ENCODE measurements at regions not wholly inside any gene's neighbourhood (a gene's known extent, or its start where the extent isn't known, plus 50 kb on each side); places are given as distances from the start of the nearest gene placed in this dataset.
A peak's percentile ranks its signal among the peaks of the same experiment; 100 is the strongest.

GRCh38 chr18:47602273-47602897 lies 328.1 kb downstream of the SMAD2 start:
- no peak for DNase-seq (ENCODE audit: low read depth in 2 of 3, low spot score in 2 of 3)

- DNase-seq (ENCODE audit: low read depth in 2 of 3, low spot score in 2 of 3), result no peak
Measured at GRCh38 chr18:47601581-47602272, 328.7 kb downstream of the SMAD2 start.

- DNase-seq (ENCODE audit: low read depth in 2 of 3, low spot score in 2 of 3), result peak in 1 of 3 experiments; percentile 1
Measured at GRCh38 chr18:47595831-47596501, 334.5 kb downstream of the SMAD2 start.

GRCh38 chr18:47594621-47595086 lies 335.8 kb downstream of the SMAD2 start:
- no peak for DNase-seq (ENCODE audit: low read depth in 2 of 3, low spot score in 2 of 3)

DNA sequence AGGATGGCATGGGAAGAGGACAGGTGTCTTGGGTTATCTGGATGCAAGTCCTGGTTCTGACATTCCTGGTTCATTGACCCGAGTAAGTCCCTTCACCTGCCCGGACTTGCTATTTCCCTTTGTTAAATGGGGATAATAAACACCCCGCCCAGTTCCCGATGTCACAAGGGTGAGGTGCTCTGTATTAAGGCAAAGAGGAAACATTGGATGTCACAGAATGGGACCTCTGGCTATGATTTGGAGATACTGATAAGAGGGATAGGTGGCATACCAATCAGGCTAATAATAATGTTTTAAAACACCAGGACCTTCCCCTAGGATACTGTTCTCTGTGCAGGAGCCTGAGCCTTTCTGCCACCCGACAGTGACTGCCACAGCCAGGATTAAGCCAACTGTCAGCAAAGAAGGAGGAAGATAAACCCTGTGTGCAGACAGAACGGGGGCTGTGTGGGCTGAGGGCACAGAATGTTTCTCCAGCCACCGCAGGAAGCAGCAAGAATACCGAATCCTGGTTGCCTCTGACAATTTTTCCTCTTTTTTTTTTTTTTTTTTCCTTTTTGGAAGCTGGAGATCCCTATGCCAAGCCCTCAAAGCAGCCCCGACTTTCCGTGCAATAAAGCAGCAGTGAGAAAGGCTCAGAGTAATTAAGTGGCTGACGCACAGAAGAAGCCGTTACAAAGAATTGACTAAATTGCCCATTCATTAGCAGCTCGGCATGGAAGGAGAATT lies 336.6 kb downstream of the SMAD2 start:
- DNase-seq (ENCODE audit: low read depth in 2 of 3, low spot score in 2 of 3), result no peak

GRCh38 chr18:47591429-47591828 lies 339.0 kb downstream of the SMAD2 start:
- DNase-seq (ENCODE audit: low read depth in 2 of 3, low spot score in 2 of 3), result no peak

DNA sequence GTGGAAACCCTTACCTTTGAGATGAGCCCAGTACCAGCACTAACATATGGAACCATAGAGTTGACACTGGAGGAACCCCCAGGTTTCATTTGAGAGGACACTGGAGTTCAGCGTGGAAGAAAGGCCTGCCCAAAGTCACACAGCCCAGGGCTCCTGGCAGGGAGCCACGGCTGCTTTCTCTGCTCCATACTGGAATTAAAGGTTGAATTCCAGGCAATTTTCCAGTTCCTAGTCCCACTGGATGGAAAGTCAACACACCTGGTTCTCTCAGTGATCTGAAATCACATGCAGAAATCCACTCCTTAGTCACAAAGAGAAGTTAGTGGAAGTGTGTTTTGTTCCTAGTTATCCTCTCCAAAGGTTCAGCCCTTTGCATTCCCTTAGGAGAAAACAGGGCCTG lies 336.1 kb upstream of the SKOR2 start:
- no peak for DNase-seq (ENCODE audit: low read depth in 2 of 3, low spot score in 2 of 3)

GRCh38 chr18:47586418-47587070 lies 335.1 kb upstream of the SKOR2 start:
- DNase-seq (ENCODE audit: low read depth in 2 of 3, low spot score in 2 of 3), result no peak

DNA sequence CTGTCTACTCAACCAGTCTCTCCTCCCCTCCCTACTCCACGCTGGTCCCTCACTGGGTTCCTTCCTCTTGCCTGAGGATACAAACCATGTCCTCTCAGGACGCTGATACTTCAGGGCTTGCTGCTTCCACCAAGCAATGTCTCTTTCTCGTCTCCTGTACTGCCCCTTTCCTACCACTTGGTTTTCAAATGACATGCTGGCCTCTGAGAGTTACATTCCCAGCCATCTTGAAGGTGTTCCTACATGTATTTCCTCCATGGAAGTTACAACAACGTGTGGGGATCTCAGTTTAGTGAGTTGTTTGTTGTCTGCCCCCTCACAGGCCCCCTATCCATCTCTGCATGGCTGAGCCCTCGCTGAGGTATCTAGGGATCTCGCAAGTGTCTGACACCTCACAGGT lies 334.5 kb upstream of the SKOR2 start:
- DNase-seq (ENCODE audit: low read depth in 2 of 3, low spot score in 2 of 3), result no peak

- DNase-seq (ENCODE audit: low read depth in 2 of 3, low spot score in 2 of 3), result no peak
Measured at GRCh38 chr18:47585136-47585535, 333.7 kb upstream of the SKOR2 start.

DNA sequence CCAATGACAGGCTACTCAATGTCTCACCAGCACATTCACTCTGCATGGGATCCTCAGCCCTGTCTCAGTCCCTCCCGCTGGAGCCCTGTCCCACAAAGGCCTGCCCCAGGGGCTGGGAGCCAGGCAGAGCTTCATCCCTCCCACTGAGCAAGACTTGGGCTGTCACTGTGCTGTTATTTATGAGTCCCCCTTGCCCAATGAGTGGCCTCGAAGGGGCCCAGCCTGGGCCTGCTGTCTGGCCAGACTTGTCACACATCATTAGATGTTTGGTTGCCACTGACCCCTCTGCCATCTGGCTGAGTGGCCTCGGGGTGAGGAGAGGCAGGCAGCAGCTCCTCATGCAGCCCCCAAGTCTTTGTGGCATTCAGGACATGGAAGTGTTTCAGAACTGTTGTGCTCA lies 330.6 kb upstream of the SKOR2 start:
- no peak for DNase-seq (ENCODE audit: low read depth in 2 of 3, low spot score in 2 of 3)

DNA sequence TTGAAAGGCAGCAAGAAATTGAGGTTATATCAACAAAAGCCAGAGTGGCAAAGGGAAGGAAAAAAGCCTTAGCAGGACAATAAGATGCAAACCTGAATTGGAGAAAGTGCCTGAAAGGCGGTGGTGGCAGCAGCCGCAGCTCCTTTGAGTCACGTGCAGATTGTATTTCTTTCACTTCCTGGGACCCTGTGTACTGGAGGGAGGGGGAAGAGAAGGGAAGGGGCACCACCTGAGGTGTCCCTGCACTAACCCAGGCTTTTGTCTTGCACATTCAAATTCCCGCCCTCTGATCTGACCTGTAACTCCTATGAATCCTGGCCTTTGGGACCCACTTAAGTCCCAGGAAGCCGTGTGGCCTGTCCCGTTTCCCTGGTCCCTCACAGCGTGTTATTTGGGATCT lies 326.1 kb upstream of the SKOR2 start:
- no peak for DNase-seq (ENCODE audit: low read depth in 2 of 3, low spot score in 2 of 3)

DNA sequence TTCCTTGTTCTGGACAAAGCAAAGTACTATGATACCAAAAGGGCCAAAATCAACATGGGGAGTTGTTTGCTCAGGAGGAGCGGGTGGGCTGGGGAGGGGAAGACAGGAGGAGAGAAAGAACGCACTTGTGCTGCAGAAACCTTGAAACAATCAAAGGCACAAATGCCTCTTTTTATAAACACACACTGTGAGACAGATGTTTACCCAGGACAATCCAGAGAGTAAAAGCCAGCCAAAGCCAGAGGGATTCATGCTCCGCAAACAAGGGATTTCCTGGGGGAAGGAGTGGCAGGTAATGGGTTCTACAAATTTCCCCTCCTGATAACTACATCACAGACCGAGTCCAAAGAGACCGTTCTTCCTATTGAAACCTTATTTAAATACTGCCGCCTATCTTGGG lies 323.5 kb upstream of the SKOR2 start:
- no peak for DNase-seq (ENCODE audit: low read depth in 2 of 3, low spot score in 2 of 3)

GRCh38 chr18:47571957-47572356 lies 320.5 kb upstream of the SKOR2 start:
- DNase-seq (ENCODE audit: low read depth in 2 of 3, low spot score in 2 of 3), result no peak

DNA sequence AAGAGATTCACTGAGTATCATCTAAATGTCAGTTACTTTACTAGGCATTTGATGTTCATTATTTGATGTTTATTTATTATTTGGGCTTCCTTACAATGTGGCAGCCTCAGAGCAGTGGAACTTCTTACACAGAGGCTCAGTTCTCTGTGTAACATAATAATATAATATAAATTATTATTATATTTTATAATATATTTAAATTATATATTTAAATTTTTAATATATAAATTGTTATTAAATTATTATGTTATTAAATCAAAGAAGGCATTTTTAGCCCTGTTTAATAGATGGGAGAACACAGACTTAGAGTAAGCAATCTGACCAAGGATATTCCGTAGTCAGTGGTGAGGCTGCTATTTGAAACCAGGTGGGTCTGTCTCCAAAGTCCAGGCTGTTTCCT lies 315.3 kb upstream of the SKOR2 start:
- no peak for DNase-seq (ENCODE audit: low read depth in 2 of 3, low spot score in 2 of 3)

DNA sequence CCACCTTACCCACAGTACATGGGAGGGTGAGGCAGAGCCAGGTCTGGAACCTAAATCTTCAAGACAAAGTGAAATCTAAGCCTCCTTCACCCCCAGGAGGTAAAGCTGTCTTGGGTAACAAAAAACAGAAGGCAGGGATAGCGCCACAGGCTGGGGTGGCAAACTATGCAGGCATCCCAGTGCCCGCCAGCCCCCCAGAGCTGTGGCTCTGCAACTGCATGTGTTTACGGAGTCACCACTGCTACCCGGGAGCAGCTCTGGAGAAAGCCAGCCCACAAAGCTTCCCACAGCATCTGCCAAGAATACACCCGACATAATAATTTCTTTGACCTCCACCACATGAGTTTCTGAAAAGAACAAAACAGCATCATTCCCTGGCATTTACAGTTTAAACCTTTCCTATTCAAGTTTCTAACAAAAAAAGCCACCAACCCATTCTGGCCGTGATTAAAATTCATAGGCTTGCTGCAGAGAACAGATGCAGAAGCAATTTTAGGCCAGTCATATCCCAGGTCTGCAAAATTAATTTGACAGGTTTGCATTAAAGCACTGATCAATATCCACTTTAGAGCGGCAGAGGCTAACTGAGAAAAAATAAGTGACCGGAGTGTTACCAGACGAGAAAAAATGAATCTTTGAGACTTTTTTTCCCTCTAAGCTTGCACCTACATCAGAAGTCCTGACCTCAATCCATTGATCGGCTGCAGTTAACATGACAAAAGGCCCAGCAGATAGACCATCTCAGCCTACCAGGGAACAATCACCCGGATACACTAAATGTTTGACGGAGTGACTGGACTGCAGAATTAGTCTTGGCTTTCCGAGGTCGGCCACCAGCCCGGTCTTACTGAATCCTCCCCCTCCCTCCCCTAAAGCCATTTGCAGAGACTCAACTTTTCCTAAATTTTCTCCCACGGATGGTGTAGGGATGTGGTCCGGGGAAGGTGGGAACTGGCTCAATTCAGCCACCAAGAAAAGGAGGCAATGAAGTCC lies 309.6 kb upstream of the SKOR2 start:
- DNase-seq (ENCODE audit: low read depth in 2 of 3, low spot score in 2 of 3), result no peak

DNA sequence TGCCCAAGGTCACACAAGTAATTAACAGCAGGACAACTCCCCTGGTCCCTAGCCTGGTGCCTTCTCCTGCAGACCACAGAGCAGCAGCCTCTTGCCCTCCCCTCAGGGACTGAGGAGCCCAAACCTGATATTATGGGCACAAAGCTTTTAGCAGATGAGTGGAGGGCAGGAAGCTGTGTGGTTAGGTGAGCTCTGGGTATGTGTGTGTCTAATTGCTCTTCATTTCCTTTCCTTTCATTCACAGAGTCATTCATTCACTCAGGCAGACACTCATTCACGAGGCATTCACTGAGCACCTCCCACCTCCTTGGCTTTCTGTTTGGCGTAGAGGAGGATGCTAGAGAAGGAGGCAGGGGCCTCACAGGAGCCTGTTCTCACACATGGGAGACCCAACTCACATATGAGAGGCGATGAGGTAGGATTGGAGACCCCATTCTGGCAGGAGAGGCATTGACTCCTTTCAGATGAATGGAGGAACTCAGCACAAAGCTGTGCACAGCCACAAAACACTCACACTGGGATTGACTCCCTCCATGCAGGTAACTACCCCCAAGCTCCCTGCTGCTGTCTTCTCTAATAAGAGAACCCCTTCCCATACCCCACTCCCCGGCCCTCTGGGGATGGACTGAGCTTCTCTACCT lies 306.8 kb upstream of the SKOR2 start:
- DNase-seq (ENCODE audit: low read depth in 2 of 3, low spot score in 2 of 3), result no peak

- no peak for DNase-seq (ENCODE audit: low read depth in 2 of 3, low spot score in 2 of 3)
Measured at GRCh38 chr18:47557160-47557559, 305.7 kb upstream of the SKOR2 start.

DNA sequence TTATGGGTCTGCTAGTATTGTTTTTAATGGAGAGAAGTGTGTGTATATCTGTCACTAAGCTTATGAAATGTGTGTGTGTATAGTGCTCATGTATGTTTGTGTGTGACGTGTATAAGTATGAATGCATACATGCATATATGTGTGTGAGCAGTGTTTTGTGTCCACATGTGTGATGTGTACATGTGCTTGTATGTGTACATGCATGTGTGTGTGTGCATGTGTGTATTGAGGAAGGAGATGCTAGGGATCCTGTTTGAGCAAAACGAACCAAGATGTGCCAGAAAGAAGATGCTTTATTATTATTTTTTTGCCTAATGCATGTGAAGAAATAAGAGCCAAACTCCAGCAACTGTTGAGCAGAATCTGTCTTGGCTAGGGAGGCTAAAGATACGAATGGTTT lies 301.3 kb upstream of the SKOR2 start:
- no peak for DNase-seq (ENCODE audit: low read depth in 2 of 3, low spot score in 2 of 3)

GRCh38 chr18:47550611-47551010 lies 299.2 kb upstream of the SKOR2 start:
- DNase-seq (ENCODE audit: low read depth in 2 of 3, low spot score in 2 of 3), result no peak
